OCI-LY1 (cell line): ENCODE measurements at regions not wholly inside any gene's neighbourhood (a gene's known extent, or its start where the extent isn't known, plus 50 kb on each side); places are given as distances from the start of the nearest gene placed in this dataset.

Experiments
- H2AFZ ChIP-seq: fragments of 200-600 bp; sonication (generic), shearing (Covaris generic); 2 replicates; pipeline ENCODE4 v1.6.0; 2014; ENCODE audit warnings: antibody characterized with exemption, mild to moderate bottlenecking, low read length
- H3F3A ChIP-seq: fragments of 200-600 bp; sonication (generic), shearing (Covaris generic); 2 replicates; pipeline ENCODE4 v1.6.0; 2014; ENCODE audit warnings: mild to moderate bottlenecking, antibody characterized with exemption, low read length, moderate library complexity; ENCODE audit not compliant: insufficient read depth
- H3K27ac ChIP-seq: fragments of 200-600 bp; sonication (generic); 2 replicates; pipeline ENCODE4 v1.5.1; 2014; ENCODE audit warnings: low read length, mixed run types, mild to moderate bottlenecking, low read depth; ENCODE audit not compliant: poor library complexity, severe bottlenecking
- H3K27me3 ChIP-seq: fragments of 200-600 bp; sonication (generic); 2 replicates; pipeline ENCODE4 v1.6.0; 2014; ENCODE audit warnings: antibody characterized with exemption, mild to moderate bottlenecking, low read length, moderate library complexity; ENCODE audit not compliant: insufficient read depth
- H3K36me3 ChIP-seq: fragments of 200-600 bp; sonication (generic); 2 replicates; pipeline ENCODE4 v1.6.1; 2014; ENCODE audit warnings: mild to moderate bottlenecking, antibody characterized with exemption, low read length, moderate library complexity, mixed read lengths; ENCODE audit not compliant: insufficient read depth
- H3K4me1 ChIP-seq: fragments of 200-600 bp; sonication (generic); 2 replicates; pipeline ENCODE4 v1.5.1; 2014; ENCODE audit warnings: mild to moderate bottlenecking, low read length, moderate library complexity; ENCODE audit not compliant: insufficient read depth, severe bottlenecking
- H3K4me2 ChIP-seq: fragments of 200-600 bp; sonication (generic), shearing (Covaris generic); 2 replicates; pipeline ENCODE4 v1.6.1; 2014; ENCODE audit warnings: low read length
- H3K4me3 ChIP-seq: fragments of 200-600 bp; sonication (generic); 2 replicates; pipeline ENCODE4 v1.5.1; 2014; ENCODE audit warnings: low read length, low read depth, mild to moderate bottlenecking, mixed read lengths; ENCODE audit not compliant: poor library complexity, severe bottlenecking
- H3K79me2 ChIP-seq: fragments of 200-600 bp; shearing (Covaris generic); 2 replicates; pipeline ENCODE4 v1.6.1; 2016; ENCODE audit warnings: mixed run types, low read length, mixed read lengths; ENCODE audit not compliant: insufficient read depth
- H3K9ac ChIP-seq: fragments of 200-600 bp; sonication (generic), shearing (Covaris generic); 2 replicates; pipeline ENCODE4 v1.6.1; 2014; ENCODE audit warnings: mild to moderate bottlenecking, low read length, mixed read lengths
- H3K9me2 ChIP-seq: fragments of 200-600 bp; sonication (generic), shearing (Covaris generic); 2 replicates; pipeline ENCODE4 v1.6.1; 2014; ENCODE audit warnings: low read depth, mild to moderate bottlenecking, low read length, mixed read lengths
- H3K9me3 ChIP-seq: fragments of 200-600 bp; shearing (Covaris generic); 2 replicates; pipeline ENCODE4 v1.6.1; 2014; ENCODE audit warnings: low read length, mixed read lengths
- H4K20me1 ChIP-seq: fragments of 200-600 bp; sonication (generic), shearing (Covaris generic); 2 replicates; pipeline ENCODE4 v1.6.0; 2016; ENCODE audit warnings: mild to moderate bottlenecking, low read length; ENCODE audit not compliant: insufficient read depth
- CTCF ChIP-seq: fragments of 200-600 bp; sonication (generic), shearing (Covaris generic); IDR thresholded peaks from 2 replicates; pipeline ENCODE4 v1.5.1; 2017; ENCODE audit warnings: mild to moderate bottlenecking, antibody characterized with exemption, low read length, moderate library complexity, mixed read lengths
- EZH2 ChIP-seq: fragments of 200-600 bp; sonication (generic), shearing (Covaris generic); IDR thresholded peaks from 2 replicates; pipeline ENCODE4 v1.8.0; 2017; ENCODE audit warnings: borderline replicate concordance, mixed run types, mild to moderate bottlenecking, antibody characterized with exemption, low read length, moderate library complexity, mixed read lengths

GRCh38 chr14:57089901-57090300 lies 178.8 kb downstream of the EXOC5 start:
- Histone ChIP-seq H3K27me3 (no peaks in the 10 kb centered on the region), H3K4me1 (no peaks in the 10 kb centered on the region), H3K9me3 (no peaks in the 10 kb centered on the region), H3K4me2 (no peak overlapping the region), H3F3A (no peaks in the 10 kb centered on the region), H3K9ac (no peak overlapping the region), H2AFZ (no peak overlapping the region), H3K79me2 (no peaks in the 10 kb centered on the region), H3K4me3 (no peak overlapping the region), H3K27ac (no peak overlapping the region), H3K9me2 (no peaks in the 10 kb centered on the region), H3K36me3 (no peaks in the 10 kb centered on the region), H4K20me1 (no peaks in the 10 kb centered on the region)
- TF ChIP-seq EZH2 (no peak), CTCF (no peak)

- no peak overlapping the region for H3K27ac ChIP-seq
- no peaks in the 10 kb centered on the region for H3K4me1 ChIP-seq
- no peak overlapping the region for H3K4me2 ChIP-seq
- no peaks in the 10 kb centered on the region for H3K36me3 ChIP-seq
- no peaks in the 10 kb centered on the region for H3K9me3 ChIP-seq
- H3F3A ChIP-seq = no peaks in the 10 kb centered on the region
- H3K79me2 ChIP-seq = no peaks in the 10 kb centered on the region
- no peak overlapping the region for H3K4me3 ChIP-seq
- no peak overlapping the region for H3K9ac ChIP-seq
- no peak overlapping the region for H2AFZ ChIP-seq
- no peaks in the 10 kb centered on the region for H4K20me1 ChIP-seq
- H3K9me2 ChIP-seq = no peaks in the 10 kb centered on the region
- H3K27me3 ChIP-seq = no peaks in the 10 kb centered on the region
- TF ChIP-seq EZH2 = no peak
- no peak for TF ChIP-seq CTCF
Observed at GRCh38 chr14:57087841-57088240, 180.9 kb downstream of the EXOC5 start.

GRCh38 chr14:57086271-57087162 lies 182.2 kb downstream of the EXOC5 start:
- H3K4me2 ChIP-seq = no peak overlapping the region
- H3K9me2 ChIP-seq = no peaks in the 10 kb centered on the region
- no peaks in the 10 kb centered on the region for H3F3A ChIP-seq
- no peaks in the 10 kb centered on the region for H3K36me3 ChIP-seq
- no peaks in the 10 kb centered on the region for H3K79me2 ChIP-seq
- no peaks in the 10 kb centered on the region for H3K27me3 ChIP-seq
- no peak overlapping the region for H3K4me3 ChIP-seq
- TF ChIP-seq CTCF (no peak), EZH2 (no peak)
- no peak overlapping the region for H3K27ac ChIP-seq
- no peak overlapping the region for H3K9ac ChIP-seq
- H3K9me3 ChIP-seq = no peaks in the 10 kb centered on the region
- no peaks in the 10 kb centered on the region for H3K4me1 ChIP-seq
- H2AFZ ChIP-seq = no peak overlapping the region
- no peaks in the 10 kb centered on the region for H4K20me1 ChIP-seq
